Mesenchymal stem cell (in vitro differentiated cells and primary cell): ENCODE measurements at regions not wholly inside any gene's neighbourhood (a gene's known extent, or its start where the extent isn't known, plus 50 kb on each side); places are given as distances from the start of the nearest gene placed in this dataset.

ENCODE experiments used
- DNase-seq: peaks from one replicate; pipeline ENCODE4 v3.0.0-alpha.2; 2013
- H2AFZ ChIP-seq: one replicate; pipeline ENCODE4 v1.6.1; 2013; ENCODE audit warnings: low read depth, mild to moderate bottlenecking, control low read depth, inconsistent platforms, low read length, moderate library complexity
- H2AK5ac ChIP-seq: 2 replicates; pipeline ENCODE4 v1.6.1; 2013; ENCODE audit warnings: low read length, moderate library complexity, mild to moderate bottlenecking, inconsistent platforms; ENCODE audit not compliant: severe bottlenecking
- H2BK120ac ChIP-seq: one replicate; pipeline ENCODE4 v1.6.1; 2013; ENCODE audit warnings: low read depth, mild to moderate bottlenecking, inconsistent platforms, low read length, moderate library complexity
- H2BK12ac ChIP-seq, 2 experiments: one replicate each; pipeline ENCODE4 v1.6.1; 2013; ENCODE audit warnings: inconsistent platforms in 2 of 2, low read length in 2 of 2, mild to moderate bottlenecking in 2 of 2, moderate library complexity in 2 of 2, control low read depth in 1 of 2
- H2BK15ac ChIP-seq: one replicate; pipeline ENCODE4 v1.6.1; 2013; ENCODE audit warnings: mild to moderate bottlenecking, low read depth, inconsistent platforms; ENCODE audit not compliant: poor library complexity, severe bottlenecking
- H2BK5ac ChIP-seq: 2 replicates; pipeline ENCODE4 v1.6.1; 2013; ENCODE audit warnings: low read depth, mild to moderate bottlenecking, low read length, control low read depth, inconsistent platforms; ENCODE audit not compliant: poor library complexity, severe bottlenecking
- H3K14ac ChIP-seq, 2 experiments: one replicate each; pipeline ENCODE4 v1.6.1; 2013; ENCODE audit warnings: inconsistent platforms in 2 of 2, low read length in 2 of 2, control low read depth in 1 of 2, mild to moderate bottlenecking in 1 of 2, moderate library complexity in 1 of 2
- H3K18ac ChIP-seq, 2 experiments: one replicate each; pipeline ENCODE4 v1.6.1; 2013; ENCODE audit warnings: inconsistent platforms in 2 of 2, low read length in 2 of 2, control low read depth in 1 of 2, low read depth in 1 of 2, mild to moderate bottlenecking in 1 of 2
- H3K23ac ChIP-seq, 2 experiments: one replicate each; pipeline ENCODE4 v1.6.1; 2013; ENCODE audit warnings: inconsistent platforms in 2 of 2, low read length in 2 of 2, mild to moderate bottlenecking in 2 of 2, moderate library complexity in 2 of 2, control low read depth in 1 of 2
- H3K27ac ChIP-seq: 2 replicates; pipeline ENCODE4 v1.5.1; 2013; ENCODE audit warnings: mild to moderate bottlenecking, moderate library complexity, low read length, control low read depth, inconsistent platforms; ENCODE audit not compliant: poor library complexity, severe bottlenecking
- H3K27me3 ChIP-seq, 2 experiments: 2 replicates each; pipeline versions ENCODE4 v1.6.1 to v1.7.0; 2013; ENCODE audit warnings: low read length in 2 of 2, mild to moderate bottlenecking in 2 of 2, moderate library complexity in 2 of 2, control low read depth in 1 of 2, inconsistent platforms in 1 of 2; ENCODE audit not compliant: control insufficient read depth in 1 of 2, insufficient read depth in 1 of 2
- H3K36me3 ChIP-seq, 2 experiments: 2 replicates each; pipeline versions ENCODE4 v1.6.1 to v1.7.0; 2013; ENCODE audit warnings: low read length in 2 of 2, control low read depth in 1 of 2, inconsistent platforms in 1 of 2, low read depth in 1 of 2, mild to moderate bottlenecking in 1 of 2; ENCODE audit not compliant: insufficient read depth in 2 of 2, control insufficient read depth in 1 of 2
- H3K4ac ChIP-seq, 2 experiments: one replicate each; pipeline ENCODE4 v1.6.1; 2013; ENCODE audit warnings: inconsistent platforms in 2 of 2, low read length in 2 of 2, mild to moderate bottlenecking in 2 of 2, moderate library complexity in 2 of 2, control low read depth in 1 of 2, low read depth in 1 of 2
- H3K4me1 ChIP-seq: 2 replicates; pipeline ENCODE4 v1.6.1; 2013; ENCODE audit warnings: low read depth, low read length, control low read depth; ENCODE audit not compliant: control insufficient read depth, insufficient read depth
- H3K4me2 ChIP-seq: 2 replicates; pipeline ENCODE4 v1.6.1; 2013; ENCODE audit warnings: low read length, mild to moderate bottlenecking, inconsistent platforms; ENCODE audit not compliant: poor library complexity, severe bottlenecking
- H3K4me3 ChIP-seq, 2 experiments: 2 replicates each; pipeline versions ENCODE4 v1.5.1 to v1.7.0; 2013; ENCODE audit warnings: low read length in 2 of 2, mild to moderate bottlenecking in 2 of 2, control low read depth in 1 of 2, low read depth in 1 of 2; ENCODE audit not compliant: insufficient read depth in 1 of 2
- H3K79me1 ChIP-seq: replicated peaks from 2 replicates; pipeline ENCODE4 v1.6.1; 2013; ENCODE audit warnings: mild to moderate bottlenecking, control low read depth, low read length, inconsistent platforms; ENCODE audit not compliant: poor library complexity, severe bottlenecking
- H3K9ac ChIP-seq: 2 replicates; pipeline ENCODE4 v1.7.0; 2013; ENCODE audit warnings: mild to moderate bottlenecking, low read length, moderate library complexity
- H3K9me3 ChIP-seq: 2 replicates; pipeline ENCODE4 v1.7.0; 2013; ENCODE audit warnings: mild to moderate bottlenecking, low read length; ENCODE audit not compliant: control insufficient read depth
- H4K8ac ChIP-seq: one replicate; pipeline ENCODE4 v1.6.1; 2013; ENCODE audit warnings: inconsistent platforms, mild to moderate bottlenecking, low read length, moderate library complexity
- H4K91ac ChIP-seq: one replicate; pipeline ENCODE4 v1.6.1; 2013; ENCODE audit warnings: mild to moderate bottlenecking, low read length, inconsistent platforms
- WGBS: methylation state at CpG from one replicate; pipeline ENCODE4 v1.1.7; 2013; ENCODE audit warnings: mixed read lengths; 5-methylcytosine and 5-hydroxymethylcytosine counted together

- no peak overlapping the region for H3K23ac ChIP-seq
- H2BK120ac ChIP-seq = no peak overlapping the region
- WGBS = 86% methylated on average over 8 of the region's 8 CpGs
- no peak overlapping the region for H3K9ac ChIP-seq
- no peak overlapping the region for H2BK5ac ChIP-seq
- DNase-seq = no peak
- no peak overlapping the region for H3K4me3 ChIP-seq
- H2AK5ac ChIP-seq = no peak overlapping the region
- no peak overlapping the region for H3K27ac ChIP-seq
- no peak overlapping the region for H2BK12ac ChIP-seq
- H4K8ac ChIP-seq = no peak overlapping the region
- H2BK15ac ChIP-seq = no peak overlapping the region
- peaks cover 3% of the 10 kb centered on the region for H3K4me1 ChIP-seq
- H3K9me3 ChIP-seq = no peaks in the 10 kb centered on the region
- H3K27me3 ChIP-seq = peaks cover 5 to 57% of the 10 kb centered on the region in 2 experiments
- H3K14ac ChIP-seq = no peak overlapping the region
- H2AFZ ChIP-seq = no peak overlapping the region
- no peaks in the 10 kb centered on the region for H3K36me3 ChIP-seq
- no peak overlapping the region for H4K91ac ChIP-seq
- no peak overlapping the region for H3K4me2 ChIP-seq
- H3K4ac ChIP-seq = no peak overlapping the region
- H3K18ac ChIP-seq = no peak overlapping the region
- no peaks in the 10 kb centered on the region for H3K79me1 ChIP-seq
These were observed 71.2 kb downstream of the DIO3 start for GRCh38 chr14:101632520-101632919.

GRCh38 chr14:101633276-101633675, 72.0 kb downstream of the DIO3 start:
- Histone ChIP-seq H2AK5ac (no peak overlapping the region), H3K18ac (no peak overlapping the region), H2BK15ac (no peak overlapping the region), H3K27me3 (peaks cover 5 to 57% of the 10 kb centered on the region in 2 experiments), H3K27ac (no peak overlapping the region), H3K4me3 (no peak overlapping the region), H2BK120ac (no peak overlapping the region), H3K9me3 (no peaks in the 10 kb centered on the region), H3K9ac (no peak overlapping the region), H4K91ac (no peak overlapping the region), H3K4me1 (peaks cover 3% of the 10 kb centered on the region), H3K4me2 (no peak overlapping the region), H2BK12ac (no peak overlapping the region), H2BK5ac (no peak overlapping the region), H3K4ac (no peak overlapping the region), H3K79me1 (no peaks in the 10 kb centered on the region), H4K8ac (no peak overlapping the region), H2AFZ (no peak overlapping the region), H3K23ac (no peak overlapping the region), H3K14ac (no peak overlapping the region), H3K36me3 (no peaks in the 10 kb centered on the region)
- 92% methylated on average over 8 of the region's 10 CpGs for WGBS
- DNase-seq = no peak

- no peak overlapping the region for H2BK120ac ChIP-seq
- H3K4ac ChIP-seq = no peak overlapping the region
- no peaks in the 10 kb centered on the region for H3K9me3 ChIP-seq
- no peak overlapping the region for H3K4me3 ChIP-seq
- no peak overlapping the region for H3K9ac ChIP-seq
- H4K8ac ChIP-seq = no peak overlapping the region
- no peak overlapping the region for H2BK5ac ChIP-seq
- H3K27ac ChIP-seq = no peak overlapping the region
- H3K36me3 ChIP-seq = no peaks in the 10 kb centered on the region
- H3K79me1 ChIP-seq = no peaks in the 10 kb centered on the region
- WGBS = 82% methylated on average over 20 of the region's 20 CpGs
- H3K14ac ChIP-seq = no peak overlapping the region
- H2AK5ac ChIP-seq = no peak overlapping the region
- no peak overlapping the region for H4K91ac ChIP-seq
- H3K4me1 ChIP-seq = no peaks in the 10 kb centered on the region
- H3K4me2 ChIP-seq = no peak overlapping the region
- no peak overlapping the region for H2BK15ac ChIP-seq
- H3K18ac ChIP-seq = no peak overlapping the region
- no peak for DNase-seq
- peaks cover 5 to 58% of the 10 kb centered on the region in 2 experiments for H3K27me3 ChIP-seq
- H2AFZ ChIP-seq = no peak overlapping the region
- H3K23ac ChIP-seq = no peak overlapping the region
- H2BK12ac ChIP-seq = no peak overlapping the region
These were observed 73.0 kb downstream of the DIO3 start for GRCh38 chr14:101634202-101634849.

- Histone ChIP-seq H3K9ac (no peak overlapping the region), H3K4me2 (no peak overlapping the region), H3K9me3 (no peaks in the 10 kb centered on the region), H3K4ac (no peak overlapping the region), H3K18ac (no peak overlapping the region), H3K27ac (no peak overlapping the region), H3K79me1 (no peaks in the 10 kb centered on the region), H2AFZ (peak overlapping the region; percentile 1), H4K91ac (no peak overlapping the region), H3K23ac (no peak overlapping the region), H3K14ac (no peak overlapping the region), H3K36me3 (no peaks in the 10 kb centered on the region), H2BK12ac (no peak overlapping the region), H3K4me3 (no peak overlapping the region), H2BK15ac (no peak overlapping the region), H2BK120ac (no peak overlapping the region), H4K8ac (no peak overlapping the region), H3K27me3 (peaks cover 5 to 53% of the 10 kb centered on the region in 2 experiments), H3K4me1 (no peaks in the 10 kb centered on the region), H2BK5ac (no peak overlapping the region), H2AK5ac (no peak overlapping the region)
- WGBS = 92% methylated on average over 53 of the region's 56 CpGs
- no peak for DNase-seq
These were observed 73.8 kb downstream of the DIO3 start for GRCh38 chr14:101634850-101635748.
